ENCODE measurements at regions not wholly inside any gene's neighbourhood (a gene's known extent, or its start where the extent isn't known, plus 50 kb on each side); places are given as distances from the start of the nearest gene placed in this dataset.

DNA sequence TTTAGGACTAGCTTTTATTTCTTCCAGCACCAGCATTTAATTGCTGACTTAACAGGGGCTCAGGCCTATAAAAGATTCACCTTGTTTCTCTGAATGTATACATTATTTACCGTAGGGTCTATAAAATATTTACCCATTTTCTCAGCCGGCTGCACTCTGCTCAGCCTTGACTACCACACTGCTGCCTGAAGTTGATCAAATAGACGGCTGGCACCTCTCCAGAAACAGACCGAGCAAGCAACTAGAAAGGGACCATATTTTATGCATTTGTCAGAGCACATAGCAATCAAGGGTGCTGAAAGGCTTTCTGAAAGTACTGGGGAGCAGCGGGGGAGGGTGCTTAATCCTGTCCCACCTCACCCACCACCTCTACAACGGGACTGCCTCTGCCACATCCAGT is 64.7 kb upstream of the FGGY start:
- no peak for DNase-seq
- H4K5ac ChIP-seq (ENCODE audit: low read length): no peak overlapping the region
- no peak overlapping the region for H2BK120ac ChIP-seq (ENCODE audit: low read depth, low read length)
- H3K36me3 ChIP-seq (ENCODE audit: control insufficient read depth, insufficient read depth, low read length): no peaks in the 10 kb centered on the region
- no peak overlapping the region for H3K4ac ChIP-seq (ENCODE audit: low read depth, low read length)
- no peak overlapping the region for H3K9ac ChIP-seq (ENCODE audit: low read length)
- H3K27ac ChIP-seq (ENCODE audit: low read depth, low read length): no peak overlapping the region
- no peak overlapping the region for H3K56ac ChIP-seq (ENCODE audit: low read length)
- H3K79me2 ChIP-seq (ENCODE audit: control insufficient read depth, insufficient read depth, low read length): no peaks in the 10 kb centered on the region
- no peaks in the 10 kb centered on the region for H3K79me1 ChIP-seq (ENCODE audit: low read length)
- H3K23ac ChIP-seq (ENCODE audit: low read length): no peak overlapping the region
- no peak overlapping the region for H3K4me3 ChIP-seq (ENCODE audit: low read length)
- no peak overlapping the region for H4K8ac ChIP-seq (ENCODE audit: low read depth, low read length)
- H3K18ac ChIP-seq (ENCODE audit: low read length): no peak overlapping the region
- no CpG with 5 or more reads among the region's 6 CpGs for WGBS (ENCODE audit: extremely low coverage, insufficient coverage, low lambda C conversion rate)
- H3K4me1 ChIP-seq (ENCODE audit: control insufficient read depth, low read depth, low read length): no peaks in the 10 kb centered on the region
- no peak overlapping the region for H3K4me2 ChIP-seq (ENCODE audit: low read length)
- no peaks in the 10 kb centered on the region for H3K27me3 ChIP-seq (ENCODE audit: insufficient read depth, low read length, poor library complexity)
- no peak overlapping the region for H2AK5ac ChIP-seq (ENCODE audit: low read length)
- no peak overlapping the region for H2BK15ac ChIP-seq (replicated peaks; ENCODE audit: low read depth)
- no peak overlapping the region for H2BK5ac ChIP-seq (ENCODE audit: low read length)

DNA sequence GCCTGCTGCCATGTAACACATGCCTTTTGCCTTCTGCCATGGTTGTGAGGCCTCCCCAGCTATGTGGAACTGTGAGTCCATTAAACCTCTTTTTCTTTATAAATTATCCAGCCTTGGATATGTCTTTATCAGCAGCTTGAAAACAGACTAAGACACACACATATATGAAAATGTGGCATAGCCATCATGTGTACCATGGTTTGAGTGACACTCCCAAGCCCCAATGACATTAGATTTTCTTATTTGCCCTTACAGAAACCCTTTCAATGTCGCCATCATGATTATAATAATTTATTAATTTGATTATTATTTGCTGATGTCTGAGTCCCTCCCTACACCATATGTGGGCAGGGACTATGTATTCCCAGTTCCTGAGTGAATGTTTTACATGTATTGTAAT is 63.5 kb upstream of the FGGY start:
- Histone ChIP-seq H2BK120ac (ENCODE audit: low read depth, low read length) (no peak overlapping the region), H3K4me2 (ENCODE audit: low read length) (no peak overlapping the region), H3K23ac (ENCODE audit: low read length) (no peak overlapping the region), H4K8ac (ENCODE audit: low read depth, low read length) (no peak overlapping the region), H3K27me3 (ENCODE audit: insufficient read depth, low read length, poor library complexity) (no peaks in the 10 kb centered on the region), H3K4me1 (ENCODE audit: control insufficient read depth, low read depth, low read length) (no peaks in the 10 kb centered on the region), H3K79me2 (ENCODE audit: control insufficient read depth, insufficient read depth, low read length) (no peaks in the 10 kb centered on the region), H3K4me3 (ENCODE audit: low read length) (no peak overlapping the region), H4K5ac (ENCODE audit: low read length) (no peak overlapping the region), H3K56ac (ENCODE audit: low read length) (no peak overlapping the region), H2BK15ac (replicated peaks; ENCODE audit: low read depth) (no peak overlapping the region), H3K36me3 (ENCODE audit: control insufficient read depth, insufficient read depth, low read length) (no peaks in the 10 kb centered on the region), H3K9ac (ENCODE audit: low read length) (no peak overlapping the region), H3K18ac (ENCODE audit: low read length) (no peak overlapping the region), H3K4ac (ENCODE audit: low read depth, low read length) (no peak overlapping the region), H3K27ac (ENCODE audit: low read depth, low read length) (no peak overlapping the region), H3K79me1 (ENCODE audit: low read length) (no peaks in the 10 kb centered on the region), H2BK5ac (ENCODE audit: low read length) (no peak overlapping the region), H2AK5ac (ENCODE audit: low read length) (no peak overlapping the region)
- no peak for DNase-seq
- WGBS (ENCODE audit: extremely low coverage, insufficient coverage, low lambda C conversion rate): no CpG with 5 or more reads among the region's 1 CpG

DNA sequence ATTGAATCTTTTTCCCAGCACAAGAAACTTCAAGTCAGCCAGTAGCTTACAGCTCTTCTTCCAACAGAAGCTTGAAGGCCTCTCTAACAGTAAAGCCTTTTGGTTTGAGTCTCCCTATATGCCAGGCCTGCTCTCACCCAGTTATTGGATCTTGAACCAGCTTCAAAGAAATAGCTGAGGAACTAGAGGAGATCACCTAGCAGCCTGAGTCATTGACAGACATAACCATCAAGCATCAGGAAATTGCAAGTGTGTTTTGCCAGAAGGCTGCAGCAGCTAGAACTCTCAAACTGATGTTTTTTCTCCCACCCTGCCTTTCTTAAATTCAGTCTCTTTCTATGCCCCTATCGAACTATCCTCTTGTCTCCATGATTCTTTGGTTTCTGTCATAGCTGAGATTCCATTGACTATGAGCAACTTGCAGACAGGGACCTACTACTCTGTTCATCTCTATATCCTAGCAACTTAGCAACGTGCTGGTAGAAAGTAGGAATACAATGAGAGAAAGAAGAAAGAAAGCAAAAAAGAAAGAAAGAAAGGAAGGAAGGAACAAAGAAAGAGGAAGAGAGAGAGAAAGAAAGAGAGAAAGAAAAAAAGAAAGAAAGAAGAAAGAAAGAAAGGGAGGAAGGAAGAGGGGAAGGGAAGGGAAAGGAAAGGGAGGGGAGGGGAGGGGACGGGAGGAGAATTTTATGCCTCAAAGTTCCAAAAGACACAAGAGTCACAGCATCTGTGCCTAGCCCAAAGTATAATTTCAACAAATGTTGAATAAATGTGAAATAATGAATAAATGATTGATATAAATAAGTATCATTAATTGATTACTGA is 60.0 kb upstream of the FGGY start:
- Histone ChIP-seq H2BK120ac (ENCODE audit: low read depth, low read length) (no peak overlapping the region), H3K4me2 (ENCODE audit: low read length) (no peak overlapping the region), H2AK5ac (ENCODE audit: low read length) (no peak overlapping the region), H3K79me1 (ENCODE audit: low read length) (no peaks in the 10 kb centered on the region), H3K27ac (ENCODE audit: low read depth, low read length) (no peak overlapping the region), H3K36me3 (ENCODE audit: control insufficient read depth, insufficient read depth, low read length) (no peaks in the 10 kb centered on the region), H3K4ac (ENCODE audit: low read depth, low read length) (no peak overlapping the region), H2BK5ac (ENCODE audit: low read length) (no peak overlapping the region), H3K79me2 (ENCODE audit: control insufficient read depth, insufficient read depth, low read length) (no peaks in the 10 kb centered on the region), H3K23ac (ENCODE audit: low read length) (no peak overlapping the region), H3K4me1 (ENCODE audit: control insufficient read depth, low read depth, low read length) (no peaks in the 10 kb centered on the region), H4K5ac (ENCODE audit: low read length) (no peak overlapping the region), H3K9ac (ENCODE audit: low read length) (no peak overlapping the region), H3K56ac (ENCODE audit: low read length) (no peak overlapping the region), H4K8ac (ENCODE audit: low read depth, low read length) (no peak overlapping the region), H3K27me3 (ENCODE audit: insufficient read depth, low read length, poor library complexity) (no peaks in the 10 kb centered on the region), H2BK15ac (replicated peaks; ENCODE audit: low read depth) (no peak overlapping the region), H3K4me3 (ENCODE audit: low read length) (no peak overlapping the region), H3K18ac (ENCODE audit: low read length) (no peak overlapping the region)
- WGBS (ENCODE audit: extremely low coverage, insufficient coverage, low lambda C conversion rate): no CpG with 5 or more reads among the region's 3 CpGs
- DNase-seq: no peak

DNA sequence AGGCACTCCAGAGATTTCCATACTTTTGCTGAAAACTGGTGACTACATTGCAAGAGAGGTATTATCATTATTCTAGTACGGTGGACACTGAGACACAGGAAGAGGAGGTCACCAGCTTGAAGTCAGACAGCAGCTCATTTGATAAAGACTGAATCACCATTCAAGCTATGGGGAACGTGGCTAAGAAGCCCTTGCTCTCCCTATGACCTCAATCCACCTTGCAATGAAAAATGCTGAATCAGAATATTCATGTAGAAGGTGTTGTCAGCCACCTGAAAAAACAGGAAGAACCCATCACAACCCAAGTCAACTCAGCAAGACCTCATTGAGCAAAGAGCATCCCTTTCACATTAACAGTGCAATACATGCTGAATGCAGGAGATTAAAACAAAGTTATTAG is 59.0 kb upstream of the FGGY start:
- Histone ChIP-seq H3K79me1 (ENCODE audit: low read length) (no peaks in the 10 kb centered on the region), H3K56ac (ENCODE audit: low read length) (no peak overlapping the region)
- no CpG with 5 or more reads among the region's 2 CpGs for WGBS (ENCODE audit: extremely low coverage, insufficient coverage, low lambda C conversion rate)

DNA sequence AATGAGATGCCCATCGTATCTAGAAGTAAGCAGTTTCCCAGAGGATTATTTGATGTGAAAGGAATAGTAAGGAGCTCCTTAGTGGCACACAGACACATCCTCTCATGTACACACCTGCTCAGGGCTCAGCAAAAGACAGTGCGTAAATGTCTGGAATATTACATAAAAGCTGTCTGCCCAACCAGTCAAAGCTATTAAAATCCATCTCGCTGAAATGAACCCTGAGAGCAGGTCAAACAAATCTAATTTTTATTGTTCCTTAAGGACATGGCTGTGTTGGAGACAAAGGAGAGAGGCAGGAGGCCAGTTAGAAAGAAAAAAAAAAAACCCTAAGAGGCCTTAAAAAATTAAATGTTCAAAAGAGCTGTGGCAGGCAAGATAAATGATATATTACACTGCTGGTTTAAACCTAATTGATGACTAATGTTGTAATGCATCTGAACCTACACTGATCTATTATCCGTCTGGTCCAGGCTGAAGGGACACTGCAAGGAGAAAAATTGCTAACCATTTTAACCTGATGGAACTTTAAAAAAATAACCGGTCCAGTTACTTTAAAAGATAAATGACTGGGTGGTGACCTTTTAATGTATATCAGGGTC is 58.5 kb upstream of the FGGY start:
- Histone ChIP-seq H3K4me2 (ENCODE audit: low read length) (no peak overlapping the region), H3K4me1 (ENCODE audit: control insufficient read depth, low read depth, low read length) (no peaks in the 10 kb centered on the region), H2BK15ac (replicated peaks; ENCODE audit: low read depth) (no peak overlapping the region), H3K18ac (ENCODE audit: low read length) (no peak overlapping the region), H3K27me3 (ENCODE audit: insufficient read depth, low read length, poor library complexity) (no peaks in the 10 kb centered on the region), H3K4ac (ENCODE audit: low read depth, low read length) (no peak overlapping the region), H2BK5ac (ENCODE audit: low read length) (no peak overlapping the region), H3K4me3 (ENCODE audit: low read length) (no peak overlapping the region), H3K56ac (ENCODE audit: low read length) (no peak overlapping the region), H3K9ac (ENCODE audit: low read length) (no peak overlapping the region), H3K36me3 (ENCODE audit: control insufficient read depth, insufficient read depth, low read length) (no peaks in the 10 kb centered on the region), H2AK5ac (ENCODE audit: low read length) (no peak overlapping the region), H3K23ac (ENCODE audit: low read length) (no peak overlapping the region), H4K8ac (ENCODE audit: low read depth, low read length) (no peak overlapping the region), H3K79me1 (ENCODE audit: low read length) (no peaks in the 10 kb centered on the region), H2BK120ac (ENCODE audit: low read depth, low read length) (no peak overlapping the region), H3K27ac (ENCODE audit: low read depth, low read length) (no peak overlapping the region), H3K79me2 (ENCODE audit: control insufficient read depth, insufficient read depth, low read length) (no peaks in the 10 kb centered on the region), H4K5ac (ENCODE audit: low read length) (no peak overlapping the region)
- DNase-seq: no peak
- WGBS (ENCODE audit: extremely low coverage, insufficient coverage, low lambda C conversion rate): no CpG with 5 or more reads among the region's 5 CpGs

More for the DNA sequence above, 59.0 kb upstream of the FGGY start:
- H4K8ac ChIP-seq (ENCODE audit: low read depth, low read length): no peak overlapping the region
- H3K4ac ChIP-seq (ENCODE audit: low read depth, low read length): no peak overlapping the region
- H3K36me3 ChIP-seq (ENCODE audit: control insufficient read depth, insufficient read depth, low read length): no peaks in the 10 kb centered on the region
- H3K9ac ChIP-seq (ENCODE audit: low read length): no peak overlapping the region
- no peak for DNase-seq
- H3K18ac ChIP-seq (ENCODE audit: low read length): no peak overlapping the region
- H2AK5ac ChIP-seq (ENCODE audit: low read length): no peak overlapping the region
- no peak overlapping the region for H4K5ac ChIP-seq (ENCODE audit: low read length)
- H3K4me2 ChIP-seq (ENCODE audit: low read length): no peak overlapping the region
- no peak overlapping the region for H2BK120ac ChIP-seq (ENCODE audit: low read depth, low read length)
- no peaks in the 10 kb centered on the region for H3K79me2 ChIP-seq (ENCODE audit: control insufficient read depth, insufficient read depth, low read length)
- H3K23ac ChIP-seq (ENCODE audit: low read length): no peak overlapping the region
- H3K4me3 ChIP-seq (ENCODE audit: low read length): no peak overlapping the region
- H3K27ac ChIP-seq (ENCODE audit: low read depth, low read length): no peak overlapping the region
- no peaks in the 10 kb centered on the region for H3K4me1 ChIP-seq (ENCODE audit: control insufficient read depth, low read depth, low read length)
- H2BK5ac ChIP-seq (ENCODE audit: low read length): no peak overlapping the region
- no peaks in the 10 kb centered on the region for H3K27me3 ChIP-seq (ENCODE audit: insufficient read depth, low read length, poor library complexity)
- H2BK15ac ChIP-seq (replicated peaks; ENCODE audit: low read depth): no peak overlapping the region

Data from mesendoderm (in vitro differentiated cells).